ENCODE measurements at regions not wholly inside any gene's neighbourhood (a gene's known extent, or its start where the extent isn't known, plus 50 kb on each side); places are given as distances from the start of the nearest gene placed in this dataset.

GRCh38 chr6:8201679-8202078, 99.3 kb upstream of the EEF1E1 start:
- TF ChIP-seq Cebpa-rat (IDR thresholded peaks at IDR 0.05), result no peak
- Histone ChIP-seq H3K36me3 (no peaks in the 10 kb centered on the region), H3K9ac (no peak overlapping the region), H3K4me2 (no peak overlapping the region), H3K9me3 (no peaks in the 10 kb centered on the region), H3K4me3 (no peak overlapping the region), H3K4me1 (no peaks in the 10 kb centered on the region), H4K20me1 (no peaks in the 10 kb centered on the region), H3K27me3 (no peaks in the 10 kb centered on the region), H3K27ac (no peak overlapping the region)

GRCh38 chr6:8200255-8200654, 97.9 kb upstream of the EEF1E1 start:
- no peaks in the 10 kb centered on the region for H3K36me3 ChIP-seq
- no peaks in the 10 kb centered on the region for H3K27me3 ChIP-seq
- H3K9me3 ChIP-seq, result no peaks in the 10 kb centered on the region
- no peak overlapping the region for H3K27ac ChIP-seq
- no peak overlapping the region for H3K9ac ChIP-seq
- no peak overlapping the region for H3K4me3 ChIP-seq
- H4K20me1 ChIP-seq, result no peaks in the 10 kb centered on the region
- TF ChIP-seq Cebpa-rat (IDR thresholded peaks at IDR 0.05), result no peak
- H3K4me2 ChIP-seq, result no peak overlapping the region
- no peaks in the 10 kb centered on the region for H3K4me1 ChIP-seq

GRCh38 chr6:8195714-8196102, 93.4 kb upstream of the EEF1E1 start:
- TF ChIP-seq Cebpa-rat (IDR thresholded peaks at IDR 0.05), result no peak
- H3K9ac ChIP-seq, result no peak overlapping the region
- no peak overlapping the region for H3K4me3 ChIP-seq
- no peak overlapping the region for H3K4me2 ChIP-seq
- no peaks in the 10 kb centered on the region for H4K20me1 ChIP-seq
- H3K36me3 ChIP-seq, result no peaks in the 10 kb centered on the region
- no peak overlapping the region for H3K27ac ChIP-seq
- no peaks in the 10 kb centered on the region for H3K4me1 ChIP-seq
- no peaks in the 10 kb centered on the region for H3K27me3 ChIP-seq
- H3K9me3 ChIP-seq, result no peaks in the 10 kb centered on the region

- Histone ChIP-seq H4K20me1 (no peaks in the 10 kb centered on the region), H3K27me3 (no peaks in the 10 kb centered on the region), H3K27ac (no peak overlapping the region), H3K4me3 (no peak overlapping the region), H3K9ac (no peak overlapping the region), H3K4me2 (no peak overlapping the region), H3K4me1 (no peaks in the 10 kb centered on the region), H3K9me3 (no peaks in the 10 kb centered on the region), H3K36me3 (no peaks in the 10 kb centered on the region)
- TF ChIP-seq Cebpa-rat (IDR thresholded peaks at IDR 0.05), result no peak
Measured at GRCh38 chr6:8195040-8195713, 92.8 kb upstream of the EEF1E1 start.

- Histone ChIP-seq H3K27me3 (no peaks in the 10 kb centered on the region), H3K9me3 (no peaks in the 10 kb centered on the region), H3K36me3 (no peaks in the 10 kb centered on the region), H3K27ac (no peak overlapping the region), H3K4me2 (no peak overlapping the region), H4K20me1 (no peaks in the 10 kb centered on the region), H3K4me3 (no peak overlapping the region), H3K9ac (no peak overlapping the region), H3K4me1 (no peaks in the 10 kb centered on the region)
- no peak for TF ChIP-seq Cebpa-rat (IDR thresholded peaks at IDR 0.05)
Measured at GRCh38 chr6:8194490-8194889, 92.1 kb upstream of the EEF1E1 start.

- Histone ChIP-seq H3K27me3 (no peaks in the 10 kb centered on the region), H3K4me2 (no peak overlapping the region), H4K20me1 (no peaks in the 10 kb centered on the region), H3K9ac (no peak overlapping the region), H3K36me3 (no peaks in the 10 kb centered on the region), H3K27ac (no peak overlapping the region), H3K4me3 (no peak overlapping the region), H3K4me1 (no peaks in the 10 kb centered on the region), H3K9me3 (no peaks in the 10 kb centered on the region)
- no peak for TF ChIP-seq Cebpa-rat (IDR thresholded peaks at IDR 0.05)
Measured at GRCh38 chr6:8193541-8193940, 91.2 kb upstream of the EEF1E1 start.

- Histone ChIP-seq H3K9ac (no peak overlapping the region), H3K27me3 (no peaks in the 10 kb centered on the region), H3K36me3 (no peaks in the 10 kb centered on the region), H4K20me1 (no peaks in the 10 kb centered on the region), H3K27ac (no peak overlapping the region), H3K4me1 (no peaks in the 10 kb centered on the region), H3K4me2 (no peak overlapping the region), H3K9me3 (no peaks in the 10 kb centered on the region), H3K4me3 (no peak overlapping the region)
- TF ChIP-seq Cebpa-rat (IDR thresholded peaks at IDR 0.05), result no peak
Measured at GRCh38 chr6:8192597-8192996, 90.2 kb upstream of the EEF1E1 start.

GRCh38 chr6:8192067-8192466, 89.7 kb upstream of the EEF1E1 start:
- Histone ChIP-seq H3K4me3 (no peak overlapping the region), H3K9ac (no peak overlapping the region), H3K27me3 (no peaks in the 10 kb centered on the region), H3K4me1 (no peaks in the 10 kb centered on the region), H4K20me1 (no peaks in the 10 kb centered on the region), H3K36me3 (no peaks in the 10 kb centered on the region), H3K27ac (no peak overlapping the region), H3K4me2 (no peak overlapping the region), H3K9me3 (no peaks in the 10 kb centered on the region)
- TF ChIP-seq Cebpa-rat (IDR thresholded peaks at IDR 0.05), result no peak

GRCh38 chr6:8191629-8192028, 89.3 kb upstream of the EEF1E1 start:
- H3K27me3 ChIP-seq, result no peaks in the 10 kb centered on the region
- no peaks in the 10 kb centered on the region for H3K36me3 ChIP-seq
- H3K9ac ChIP-seq, result no peak overlapping the region
- H3K4me3 ChIP-seq, result no peak overlapping the region
- H3K4me2 ChIP-seq, result no peak overlapping the region
- TF ChIP-seq Cebpa-rat (IDR thresholded peaks at IDR 0.05), result no peak
- H4K20me1 ChIP-seq, result no peaks in the 10 kb centered on the region
- H3K27ac ChIP-seq, result no peak overlapping the region
- no peaks in the 10 kb centered on the region for H3K9me3 ChIP-seq
- H3K4me1 ChIP-seq, result no peaks in the 10 kb centered on the region

- Histone ChIP-seq H3K4me3 (no peak overlapping the region), H3K27ac (no peak overlapping the region), H3K9me3 (no peaks in the 10 kb centered on the region), H3K9ac (no peak overlapping the region), H3K4me2 (no peak overlapping the region), H3K27me3 (no peaks in the 10 kb centered on the region), H4K20me1 (no peaks in the 10 kb centered on the region), H3K36me3 (no peaks in the 10 kb centered on the region), H3K4me1 (peaks cover 8% of the 10 kb centered on the region)
- TF ChIP-seq Cebpa-rat (IDR thresholded peaks at IDR 0.05), result no peak
Measured at GRCh38 chr6:8187209-8187608, 84.9 kb upstream of the EEF1E1 start.

All from BLaER1 (cell line).